A673 (cell line): ENCODE measurements at regions not wholly inside any gene's neighbourhood (a gene's known extent, or its start where the extent isn't known, plus 50 kb on each side); places are given as distances from the start of the nearest gene placed in this dataset.
"Not testable (repeated sequence)": the region's sequence is repeated elsewhere in the genome, so short reads cannot be mapped to it uniquely, and the experiment has no call there.

Experiments used
- BruUV-seq: library from RNA; stranded (reverse); fragments of 400-500 nt; replicated peaks from 2 replicates; lab custom pipeline; 2021; lab: Mats Ljungman, UMichigan
- CTCF ChIA-PET: fragments of 300-600 bp; sonication (Branson Sonifier 250); formaldehyde crosslinking; loops from one replicate; lab custom pipeline; 2022; ENCODE audit warnings: antibody characterized with exemption; lab: Charles Lee
- POLR2A ChIA-PET: fragments of 300-600 bp; sonication (Branson Sonifier 250); formaldehyde crosslinking; loops from one replicate; lab custom pipeline; 2022; ENCODE audit warnings: antibody characterized with exemption; ENCODE audit not compliant: low non-redundant PET; lab: Charles Lee
- DNase-seq: peaks from one replicate; pipeline ENCODE4 v3.0.0-alpha.2; 2015; ENCODE audit warnings: low spot score
- H3K27ac ChIP-seq: fragments of 200-600 bp; sonication (generic); 2 replicates; pipeline ENCODE4 v1.5.1; 2016; ENCODE audit warnings: mixed run types, low read depth, mild to moderate bottlenecking, mixed read lengths, antibody characterized with exemption, low read length; ENCODE audit not compliant: poor library complexity, severe bottlenecking
- H3K27me3 ChIP-seq: fragments of 200-600 bp; sonication (generic); replicated peaks from 2 replicates; pipeline ENCODE4 v1.6.1; 2017; ENCODE audit warnings: mixed run types, low read depth, mild to moderate bottlenecking, mixed read lengths, antibody characterized with exemption, low read length; ENCODE audit not compliant: insufficient read depth, poor library complexity
- H3K36me3 ChIP-seq: fragments of 200-600 bp; sonication (generic); 2 replicates; pipeline ENCODE4 v1.6.1; 2016; ENCODE audit warnings: mixed run types, mild to moderate bottlenecking, mixed read lengths, antibody characterized with exemption, low read length; ENCODE audit not compliant: insufficient read depth, poor library complexity, severe bottlenecking
- H3K4me1 ChIP-seq: fragments of 200-600 bp; sonication (generic); 2 replicates; pipeline ENCODE4 v1.6.1; 2017; ENCODE audit warnings: mixed run types, mild to moderate bottlenecking, mixed read lengths, antibody characterized with exemption, low read length; ENCODE audit not compliant: insufficient read depth, poor library complexity, severe bottlenecking
- H3K4me3 ChIP-seq: fragments of 200-600 bp; sonication (generic); 2 replicates; pipeline ENCODE4 v1.5.1; 2016; ENCODE audit warnings: low read depth, mixed run types, mild to moderate bottlenecking, mixed read lengths, low read length; ENCODE audit not compliant: poor library complexity, severe bottlenecking
- H3K9me3 ChIP-seq: fragments of 200-600 bp; sonication (generic); 2 replicates; pipeline ENCODE4 v1.6.1; 2016; ENCODE audit warnings: mixed run types, low read depth, mild to moderate bottlenecking, mixed read lengths, antibody characterized with exemption, low read length; ENCODE audit not compliant: poor library complexity, severe bottlenecking
- CTCF ChIP-seq: fragments of 300-800, 200-600 bp; sonication (generic); conservative IDR thresholded peaks from 2 replicates; pipeline ENCODE4 v1.5.1; 2017; ENCODE audit warnings: low read depth, mild to moderate bottlenecking, antibody characterized with exemption, low read length, moderate library complexity, mixed read lengths
- EZH2 ChIP-seq: fragments of 200-600 bp; sonication (generic); IDR thresholded peaks from 2 replicates; pipeline ENCODE4 v1.6.1; 2017; ENCODE audit warnings: borderline replicate concordance, low read depth, mild to moderate bottlenecking, mixed read lengths, antibody characterized with exemption, low read length; ENCODE audit not compliant: poor library complexity, severe bottlenecking
- intact Hi-C: fragments of 100-400 bp; cut with micrococcal nuclease; formaldehyde crosslinking; loops from one replicate; pipeline ENCODE4 v1.10.0; 2022; ENCODE audit not compliant: unreplicated experiment

- no peaks in the 10 kb centered on the region for H3K9me3 ChIP-seq
- ChIA-PET POLR2A (no interaction called here), CTCF (no interaction called here)
- no peaks in the 10 kb centered on the region for H3K27me3 ChIP-seq
- no TSS peak for BruUV-seq
- no peak overlapping the region for H3K27ac ChIP-seq
- DNase-seq: no peak
- no peak overlapping the region for H3K4me3 ChIP-seq
- TF ChIP-seq CTCF (no peak), EZH2 (no peak)
- intact Hi-C loops: loop anchor here (10.0 kb wide), 1 partner anchor 173 kb away; no protein-coding TSS in a partner anchor
- no peaks in the 10 kb centered on the region for H3K36me3 ChIP-seq
- no peaks in the 10 kb centered on the region for H3K4me1 ChIP-seq
These were observed 123.9 kb downstream of the KDR start for GRCh38 chr4:55001538-55001937.

- Histone ChIP-seq H3K27ac (no peak overlapping the region), H3K4me1 (no peaks in the 10 kb centered on the region), H3K36me3 (no peaks in the 10 kb centered on the region), H3K27me3 (no peaks in the 10 kb centered on the region), H3K9me3 (no peaks in the 10 kb centered on the region), H3K4me3 (no peak overlapping the region)
- no TSS peak for BruUV-seq
- ChIA-PET CTCF (no interaction called here), POLR2A (interaction anchor here (0.5 kb wide), 1 partner anchor 313 kb away, joined by 3 read pairs; no protein-coding TSS in a partner anchor)
- peak; percentile 21; the same call in 1 of the 2 replicates for TF ChIP-seq CTCF
- TF ChIP-seq EZH2: no peak
- no peak for DNase-seq
- intact Hi-C loops: loop anchor here (5.0 kb wide), 1 partner anchor 323 kb away; no protein-coding TSS in a partner anchor
These were observed 126.4 kb downstream of the KDR start for GRCh38 chr4:54999003-54999402.

DNA sequence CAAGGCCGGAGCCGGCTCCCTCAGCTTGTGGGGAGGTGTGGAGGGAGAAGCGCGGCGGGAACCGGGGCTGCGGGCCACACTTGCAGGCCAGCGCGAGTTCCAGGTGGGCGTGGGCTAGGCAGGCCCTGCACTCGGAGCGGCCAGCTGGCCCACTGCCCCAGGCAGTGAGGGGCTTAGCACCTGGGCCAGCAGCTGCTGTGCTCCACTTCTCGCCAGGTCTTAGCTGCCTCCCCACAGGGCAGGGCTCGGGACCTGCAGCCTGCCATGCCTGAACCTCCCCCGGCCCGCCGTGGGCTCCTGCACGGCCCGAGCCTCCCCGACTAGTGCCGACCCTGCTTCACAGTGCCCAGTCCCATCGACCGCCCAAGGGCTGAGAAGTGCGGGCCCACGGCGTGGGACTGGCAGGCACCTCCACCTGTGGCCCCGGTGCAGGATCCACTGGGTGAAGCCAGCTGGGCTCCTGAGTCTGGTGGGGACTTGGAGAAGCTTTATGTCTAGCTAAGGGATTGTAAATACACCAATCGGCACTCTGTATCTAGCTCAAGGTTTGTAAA lies 131.8 kb downstream of the KDR start:
- H3K27ac ChIP-seq, H3K9me3 ChIP-seq, CTCF ChIA-PET, BruUV-seq, POLR2A ChIA-PET, H3K4me1 ChIP-seq, H3K36me3 ChIP-seq, DNase-seq, intact Hi-C loops, H3K27me3 ChIP-seq, H3K4me3 ChIP-seq: not testable (repeated sequence)

DNA sequence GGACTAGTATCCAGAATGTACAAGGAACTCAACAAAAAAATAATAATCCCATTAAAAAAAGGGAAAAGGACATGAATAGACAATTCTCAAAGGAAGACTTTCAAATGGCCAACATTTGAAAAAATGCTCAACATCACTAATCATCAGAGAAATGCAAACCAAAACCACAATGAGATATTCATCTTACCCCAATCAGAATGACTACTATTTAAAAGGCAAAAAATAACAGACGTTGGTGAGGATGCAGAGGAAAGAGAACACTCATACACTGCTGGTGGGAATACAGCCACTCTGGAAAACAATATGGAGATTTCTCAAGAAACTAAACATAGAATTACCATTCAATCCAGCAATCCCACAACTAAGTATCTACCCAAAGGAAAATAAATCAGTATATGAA lies 133.1 kb downstream of the KDR start:
- Histone ChIP-seq H3K4me3 (no peak overlapping the region), H3K9me3 (no peaks in the 10 kb centered on the region), H3K27me3 (no peaks in the 10 kb centered on the region), H3K27ac (no peak overlapping the region), H3K36me3 (no peaks in the 10 kb centered on the region), H3K4me1 (no peaks in the 10 kb centered on the region)
- intact Hi-C loops: no loop called here
- DNase-seq: no peak
- BruUV-seq: no TSS peak
- POLR2A ChIA-PET: no interaction called here
- no peak for TF ChIP-seq EZH2
- TF ChIP-seq CTCF: no peak
- CTCF ChIA-PET: no interaction called here
